Tibial nerve (tissue), 4 donors: ENCODE measurements at regions not wholly inside any gene's neighbourhood (a gene's known extent, or its start where the extent isn't known, plus 50 kb on each side); places are given as distances from the start of the nearest gene placed in this dataset.

Source experiments
- DNase-seq, 2 donors: peaks; one replicate each; pipeline ENCODE4 v3.0.0-alpha.2; 2019; ENCODE audit warnings: low spot score in 2 of 2
- H3K27ac ChIP-seq, 4 donors: fragments of 200-600 bp; sonication (generic) in 3 of 4; one replicate each; pipeline ENCODE4 v1.5.1; 2017 to 2019; ENCODE audit warnings: mild to moderate bottlenecking in 1 of 4
- H3K27me3 ChIP-seq, 2 donors: fragments of 200-600 bp; sonication (generic) in 1 of 2; one replicate each; pipeline versions ENCODE4 v1.5.1 to v1.6.0; 2017 to 2019
- H3K36me3 ChIP-seq, 3 donors: fragments of 200-600 bp; sonication (generic); one replicate each; pipeline ENCODE4 v1.5.1; 2018 to 2019
- H3K4me1 ChIP-seq, 4 donors: fragments of 200-600 bp; sonication (generic) in 3 of 4; one replicate each; pipeline ENCODE4 v1.5.1; 2017 to 2019
- H3K4me3 ChIP-seq, 4 donors: fragments of 200-600 bp; sonication (generic) in 3 of 4; one replicate each; pipeline ENCODE4 v1.5.1; 2017 to 2019; ENCODE audit warnings: mild to moderate bottlenecking in 1 of 4, moderate library complexity in 1 of 4
- H3K9me3 ChIP-seq, 4 donors: fragments of 200-600 bp; sonication (generic) in 3 of 4; one replicate each; pipeline ENCODE4 v1.5.1; 2017 to 2019
- CTCF ChIP-seq, 5 experiments: fragments of 200-600 bp in 3 of 5; fragments of 450-650 bp in 2 of 5; sonication (generic) in 3 of 5; IDR thresholded peaks; one replicate each; pipeline ENCODE4 v1.5.1; 2016 to 2019; ENCODE audit warnings: antibody characterized with exemption in 5 of 5, mild to moderate bottlenecking in 3 of 5, moderate library complexity in 2 of 5
- EP300 ChIP-seq, 2 donors: sonication (generic); formaldehyde crosslinking; IDR thresholded peaks; one replicate each; pipeline ENCODE4 v1.6.1; 2017; ENCODE audit warnings: antibody characterized with exemption in 2 of 2, mild to moderate bottlenecking in 1 of 2
- POLR2A ChIP-seq, 2 donors: fragments of 450-650 bp; IDR thresholded peaks; one replicate each; pipeline ENCODE4 v1.6.1; 2017; ENCODE audit warnings: antibody characterized with exemption in 2 of 2, mild to moderate bottlenecking in 2 of 2, moderate library complexity in 2 of 2
- WGBS, 2 donors: methylation state at CpG; one replicate each; pipeline ENCODE4 v1.1.5; 2018; 5-methylcytosine and 5-hydroxymethylcytosine counted together

- H3K4me1 ChIP-seq, result peaks cover 0 to 38% (median 2%) of the 10 kb centered on the region in 4 donors
- no peaks in the 10 kb centered on the region for H3K27me3 ChIP-seq
- H3K9me3 ChIP-seq, result no peaks in the 10 kb centered on the region
- TF ChIP-seq EP300 (IDR thresholded peaks at IDR 0.05), result no peak
- no peak for TF ChIP-seq CTCF (IDR thresholded peaks at IDR 0.05)
- TF ChIP-seq POLR2A (IDR thresholded peaks at IDR 0.05), result no peak
- no peak overlapping the region for H3K27ac ChIP-seq
- DNase-seq, result no peak
- H3K4me3 ChIP-seq, result no peak overlapping the region
- no peaks in the 10 kb centered on the region for H3K36me3 ChIP-seq
Measured at GRCh38 chr1:183736343-183736742, 68.6 kb upstream of the RGL1 start.

GRCh38 chr1:183735069-183735860, 69.7 kb upstream of the RGL1 start:
- no peak for DNase-seq
- H3K4me3 ChIP-seq, result no peak overlapping the region
- H3K9me3 ChIP-seq, result no peaks in the 10 kb centered on the region
- H3K27me3 ChIP-seq, result no peaks in the 10 kb centered on the region
- WGBS, 2 donors, result 75 to 79% methylated on average over 1 of the region's 1 CpG
- TF ChIP-seq POLR2A (IDR thresholded peaks at IDR 0.05) (no peak), CTCF (IDR thresholded peaks at IDR 0.05) (no peak), EP300 (IDR thresholded peaks at IDR 0.05) (no peak)
- H3K36me3 ChIP-seq, result no peaks in the 10 kb centered on the region
- H3K4me1 ChIP-seq, result peaks cover 0 to 37% (median 2%) of the 10 kb centered on the region in 4 donors
- peak overlapping the region in 2 of 4 donors; percentile 45 to 68 for H3K27ac ChIP-seq

GRCh38 chr1:183734543-183735036, 70.3 kb upstream of the RGL1 start:
- Histone ChIP-seq H3K36me3 (no peaks in the 10 kb centered on the region), H3K4me3 (no peak overlapping the region), H3K27me3 (no peaks in the 10 kb centered on the region), H3K9me3 (no peaks in the 10 kb centered on the region), H3K4me1 (peaks cover 0 to 31% (median 2%) of the 10 kb centered on the region in 4 donors), H3K27ac (peak overlapping the region in 2 of 4 donors; percentile 45 to 68)
- DNase-seq, result peak; percentile 14 to 25
- TF ChIP-seq EP300 (IDR thresholded peaks at IDR 0.05) (peak in 1 of 2 donors; percentile 48), CTCF (IDR thresholded peaks at IDR 0.05) (no peak)
- WGBS, 2 donors, result 19 to 20% methylated on average over 5 of the region's 5 CpGs

- Histone ChIP-seq H3K27me3 (no peaks in the 10 kb centered on the region), H3K4me1 (peaks cover 0 to 25% (median 2%) of the 10 kb centered on the region in 4 donors), H3K9me3 (no peaks in the 10 kb centered on the region), H3K36me3 (no peaks in the 10 kb centered on the region), H3K4me3 (no peak overlapping the region), H3K27ac (peak overlapping the region in 3 of 4 donors; percentile 23 to 68 (median 45))
- no peak for DNase-seq
- WGBS, 2 donors, result 77 to 85% methylated on average over 2 of the region's 2 CpGs
- TF ChIP-seq CTCF (IDR thresholded peaks at IDR 0.05) (no peak), POLR2A (IDR thresholded peaks at IDR 0.05) (no peak), EP300 (IDR thresholded peaks at IDR 0.05) (no peak)
Measured at GRCh38 chr1:183733715-183734114, 71.2 kb upstream of the RGL1 start.

GRCh38 chr1:183732236-183732880, 72.6 kb upstream of the RGL1 start:
- H3K27ac ChIP-seq, result no peak overlapping the region
- H3K27me3 ChIP-seq, result no peaks in the 10 kb centered on the region
- peaks cover 0 to 25% (median 2%) of the 10 kb centered on the region in 4 donors for H3K4me1 ChIP-seq
- 66 to 68% methylated on average over 6 of the region's 6 CpGs for WGBS, 2 donors
- TF ChIP-seq CTCF (IDR thresholded peaks at IDR 0.05) (no peak), EP300 (IDR thresholded peaks at IDR 0.05) (no peak), POLR2A (IDR thresholded peaks at IDR 0.05) (no peak)
- no peak overlapping the region for H3K4me3 ChIP-seq
- no peaks in the 10 kb centered on the region for H3K36me3 ChIP-seq
- DNase-seq, result no peak
- no peaks in the 10 kb centered on the region for H3K9me3 ChIP-seq
